MCF 10A (cell line): ENCODE measurements at regions not wholly inside any gene's neighbourhood (a gene's known extent, or its start where the extent isn't known, plus 50 kb on each side); places are given as distances from the start of the nearest gene placed in this dataset.

Experiments
- BruUV-seq: library from RNA; stranded (reverse); fragments of 400-500 nt; replicated peaks from 2 replicates; lab custom pipeline; 2021; lab: Mats Ljungman, UMichigan
- CTCF ChIA-PET: fragments of 300-600 bp; sonication (Branson Sonifier 250); formaldehyde crosslinking; extraction: SDS; loops from one replicate; lab custom pipeline; 2021; ENCODE audit warnings: antibody characterized with exemption, inconsistent platforms; lab: Yijun Ruan, JAX
- POLR2A ChIA-PET: fragments of 300-600, 350-650 bp; sonication (Branson Sonifier 250); formaldehyde crosslinking; extraction: SDS; loops from one replicate; lab custom pipeline; 2020; ENCODE audit warnings: antibody characterized with exemption, inconsistent platforms; lab: Yijun Ruan, JAX
- DNase-seq: peaks from one replicate; pipeline ENCODE4 v3.0.0-alpha.2; 2018; ENCODE audit not compliant: unreplicated experiment
- H3K27ac Mint-ChIP-seq: one replicate; pipeline ENCODE4 v1.8.0; 2022; ENCODE audit warnings: mild to moderate bottlenecking, low read depth, mixed read lengths; ENCODE audit not compliant: unreplicated experiment
- H3K27me3 Mint-ChIP-seq: one replicate; pipeline ENCODE4 v1.8.0; 2022; ENCODE audit warnings: mixed read lengths; ENCODE audit not compliant: insufficient read depth, unreplicated experiment
- H3K36me3 Mint-ChIP-seq: one replicate; pipeline ENCODE4 v1.8.0; 2022; ENCODE audit warnings: mild to moderate bottlenecking, moderate library complexity, mixed read lengths; ENCODE audit not compliant: insufficient read depth, unreplicated experiment
- H3K4me1 Mint-ChIP-seq: one replicate; pipeline ENCODE4 v1.8.0; 2022; ENCODE audit warnings: mixed read lengths; ENCODE audit not compliant: insufficient read depth, unreplicated experiment
- H3K4me3 Mint-ChIP-seq: one replicate; pipeline ENCODE4 v1.8.0; 2022; ENCODE audit warnings: mild to moderate bottlenecking, moderate library complexity, mixed read lengths; ENCODE audit not compliant: unreplicated experiment
- H3K9me3 Mint-ChIP-seq: one replicate; pipeline ENCODE4 v1.8.0; 2022; ENCODE audit warnings: mixed read lengths; ENCODE audit not compliant: unreplicated experiment
- CTCF ChIP-seq: fragments of 200-600 bp; IDR thresholded peaks from one replicate; pipeline ENCODE4 v1.8.0; 2022; ENCODE audit warnings: antibody characterized with exemption, mild to moderate bottlenecking; ENCODE audit not compliant: unreplicated experiment
- intact Hi-C: fragments of 100-400 bp; cut with micrococcal nuclease; formaldehyde crosslinking; loops from 2 replicates; pipeline ENCODE4 v1.14.1; 2022

GRCh38 chr7:159323359-159323758, 178.7 kb upstream of the VIPR2 start:
- TF ChIP-seq CTCF: no peak
- peaks cover 10% of the 10 kb centered on the region for H3K4me1 Mint-ChIP-seq
- intact Hi-C loops: no loop called here
- H3K36me3 Mint-ChIP-seq: no peaks in the 10 kb centered on the region
- peaks cover 17% of the 10 kb centered on the region for H3K9me3 Mint-ChIP-seq
- H3K27me3 Mint-ChIP-seq: no peaks in the 10 kb centered on the region
- no peak overlapping the region for H3K27ac Mint-ChIP-seq
- no TSS peak for BruUV-seq
- DNase-seq: no peak
- POLR2A ChIA-PET: interaction anchor here (0.7 to 1.2 kb wide), 2 partner anchors 11 to 386 kb away, joined by 3 to 4 read pairs; no protein-coding TSS in a partner anchor
- H3K4me3 Mint-ChIP-seq: no peak overlapping the region
- CTCF ChIA-PET: no interaction called here

- Mint-ChIP-seq H3K36me3 (no peaks in the 10 kb centered on the region), H3K4me3 (no peak overlapping the region), H3K9me3 (peaks cover 6% of the 10 kb centered on the region), H3K27ac (no peak overlapping the region), H3K27me3 (no peaks in the 10 kb centered on the region), H3K4me1 (peaks cover 10% of the 10 kb centered on the region)
- no peak for DNase-seq
- ChIA-PET CTCF (interaction anchor here (0.7 kb wide), 1 partner anchor 365 kb away, joined by 3 read pairs; no protein-coding TSS in a partner anchor), POLR2A (interaction anchor here (1.0 kb wide), 1 partner anchor 10 kb away, joined by 4 read pairs; no protein-coding TSS in a partner anchor)
- TF ChIP-seq CTCF: no peak
- BruUV-seq: no TSS peak
- intact Hi-C loops: no loop called here
Measured at GRCh38 chr7:159321278-159321677, 176.6 kb upstream of the VIPR2 start.

GRCh38 chr7:159318682-159319351, 174.2 kb upstream of the VIPR2 start:
- TF ChIP-seq CTCF: no peak
- Mint-ChIP-seq H3K27ac (no peak overlapping the region), H3K9me3 (no peaks in the 10 kb centered on the region), H3K27me3 (no peaks in the 10 kb centered on the region), H3K4me3 (no peak overlapping the region), H3K4me1 (peaks cover 10% of the 10 kb centered on the region), H3K36me3 (no peaks in the 10 kb centered on the region)
- intact Hi-C loops: no loop called here
- DNase-seq: no peak
- ChIA-PET CTCF (interaction anchor here (0.6 to 1.1 kb wide), 4 partner anchors 9 to 184 kb away, joined by 3 read pairs; no protein-coding TSS in a partner anchor), POLR2A (interaction anchor here (0.7 to 1.8 kb wide), 5 partner anchors 8 to 268 kb away, joined by 3 to 9 read pairs (median 3); no protein-coding TSS in a partner anchor)
- BruUV-seq: no TSS peak

DNA sequence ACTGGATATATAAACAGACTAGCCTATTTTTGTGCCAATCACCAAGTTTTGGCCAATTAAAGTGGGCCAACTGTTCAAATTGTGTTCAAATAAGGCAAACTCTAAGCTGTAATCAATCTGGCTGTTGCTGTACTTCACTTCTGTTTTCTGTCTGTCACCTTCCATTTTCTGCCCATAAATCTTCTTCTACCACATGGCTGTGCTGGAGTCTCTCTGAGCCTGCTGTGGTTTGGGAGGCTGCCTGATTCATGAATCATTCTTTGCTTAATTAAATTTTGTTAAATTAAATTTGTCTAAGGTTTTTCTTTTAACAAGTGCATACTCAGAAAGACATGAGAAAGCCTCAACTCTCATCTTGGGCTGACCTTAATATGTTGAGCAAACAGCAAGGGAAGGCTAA, 172.6 kb upstream of the VIPR2 start:
- intact Hi-C loops: no loop called here
- POLR2A ChIA-PET: interaction anchor here (0.7 to 1.6 kb wide), 3 partner anchors 10 to 385 kb away, joined by 3 to 4 read pairs (median 3); no protein-coding TSS in a partner anchor
- Mint-ChIP-seq H3K27ac (no peak overlapping the region), H3K4me1 (peaks cover 10% of the 10 kb centered on the region), H3K36me3 (no peaks in the 10 kb centered on the region), H3K9me3 (no peaks in the 10 kb centered on the region), H3K27me3 (no peaks in the 10 kb centered on the region), H3K4me3 (no peak overlapping the region)
- CTCF ChIA-PET: no interaction called here
- no TSS peak for BruUV-seq
- no peak for DNase-seq
- TF ChIP-seq CTCF: no peak
